ENCODE measurements at regions not wholly inside any gene's neighbourhood (a gene's known extent, or its start where the extent isn't known, plus 50 kb on each side); places are given as distances from the start of the nearest gene placed in this dataset.

- TF ChIP-seq CTCF (IDR thresholded peaks at IDR 0.05) = no peak
- no peak for TF ChIP-seq POLR2A (IDR thresholded peaks at IDR 0.05)
- WGBS (ENCODE audit: insufficient coverage, low coverage, low lambda C conversion rate, missing lambda C conversion rate) = no CpG with 5 or more reads among the region's 3 CpGs
- Histone ChIP-seq H3K9me3 (no peaks in the 10 kb centered on the region), H3K4me3 (no peak overlapping the region), H3K27ac (no peak overlapping the region), H3K36me3 (no peaks in the 10 kb centered on the region), H3K4me1 (no peaks in the 10 kb centered on the region), H3K27me3 (no peaks in the 10 kb centered on the region)
- no peak for DNase-seq
- intact Hi-C loops (cut with DNase I) = no loop called here
- ATAC-seq = no peak
Observed at GRCh38 chr5:109611505-109611904, 78.2 kb upstream of the MAN2A1 start.

GRCh38 chr5:109611061-109611460, 78.7 kb upstream of the MAN2A1 start:
- no peaks in the 10 kb centered on the region for H3K4me1 ChIP-seq
- no peak for TF ChIP-seq CTCF (IDR thresholded peaks at IDR 0.05)
- no peak for TF ChIP-seq POLR2A (IDR thresholded peaks at IDR 0.05)
- intact Hi-C loops (cut with DNase I) = no loop called here
- ATAC-seq = no peak
- H3K9me3 ChIP-seq = no peaks in the 10 kb centered on the region
- DNase-seq = no peak
- no peaks in the 10 kb centered on the region for H3K36me3 ChIP-seq
- H3K27me3 ChIP-seq = no peaks in the 10 kb centered on the region
- 58% methylated on average over 4 of the region's 4 CpGs for WGBS (ENCODE audit: insufficient coverage, low coverage, low lambda C conversion rate, missing lambda C conversion rate)
- H3K27ac ChIP-seq = no peak overlapping the region
- no peak overlapping the region for H3K4me3 ChIP-seq

GRCh38 chr5:109610581-109610980, 79.1 kb upstream of the MAN2A1 start:
- TF ChIP-seq POLR2A (IDR thresholded peaks at IDR 0.05) = no peak
- TF ChIP-seq CTCF (IDR thresholded peaks at IDR 0.05) = no peak
- no peak for ATAC-seq
- Histone ChIP-seq H3K4me3 (no peak overlapping the region), H3K4me1 (no peaks in the 10 kb centered on the region), H3K27me3 (no peaks in the 10 kb centered on the region), H3K9me3 (no peaks in the 10 kb centered on the region), H3K36me3 (no peaks in the 10 kb centered on the region), H3K27ac (no peak overlapping the region)
- DNase-seq = no peak
- 51% methylated on average over 3 of the region's 3 CpGs for WGBS (ENCODE audit: insufficient coverage, low coverage, low lambda C conversion rate, missing lambda C conversion rate)
- intact Hi-C loops (cut with DNase I) = no loop called here

- H3K27me3 ChIP-seq = no peaks in the 10 kb centered on the region
- H3K4me3 ChIP-seq = no peak overlapping the region
- DNase-seq (no peak), ATAC-seq (no peak)
- TF ChIP-seq CTCF (IDR thresholded peaks at IDR 0.05) (no peak), POLR2A (IDR thresholded peaks at IDR 0.05) (no peak)
- intact Hi-C loops (cut with DNase I) = no loop called here
- H3K27ac ChIP-seq = no peak overlapping the region
- H3K4me1 ChIP-seq = no peaks in the 10 kb centered on the region
- 94% methylated on average over 3 of the region's 3 CpGs for WGBS (ENCODE audit: insufficient coverage, low coverage, low lambda C conversion rate, missing lambda C conversion rate)
- no peaks in the 10 kb centered on the region for H3K9me3 ChIP-seq
- H3K36me3 ChIP-seq = no peaks in the 10 kb centered on the region
Observed at GRCh38 chr5:109605207-109605730, 84.5 kb upstream of the MAN2A1 start.

GRCh38 chr5:109604758-109605157, 85.0 kb upstream of the MAN2A1 start:
- WGBS (ENCODE audit: insufficient coverage, low coverage, low lambda C conversion rate, missing lambda C conversion rate) = 83% methylated on average over 1 of the region's 1 CpG
- H3K27ac ChIP-seq = no peak overlapping the region
- intact Hi-C loops (cut with DNase I) = no loop called here
- no peaks in the 10 kb centered on the region for H3K9me3 ChIP-seq
- DNase-seq = no peak
- no peak for ATAC-seq
- no peak for TF ChIP-seq POLR2A (IDR thresholded peaks at IDR 0.05)
- no peak for TF ChIP-seq CTCF (IDR thresholded peaks at IDR 0.05)
- H3K4me1 ChIP-seq = no peaks in the 10 kb centered on the region
- no peaks in the 10 kb centered on the region for H3K36me3 ChIP-seq
- no peaks in the 10 kb centered on the region for H3K27me3 ChIP-seq
- H3K4me3 ChIP-seq = no peak overlapping the region

Measured in right lobe of liver (tissue), 6 donors.